Neural cell (in vitro differentiated cells): ENCODE measurements at regions not wholly inside any gene's neighbourhood (a gene's known extent, or its start where the extent isn't known, plus 50 kb on each side); places are given as distances from the start of the nearest gene placed in this dataset.

ENCODE experiments used
- EZH2 ChIP-seq: fragments of 200-600, 300-800 bp; shearing (Covaris generic), sonication (generic); IDR thresholded peaks from 2 replicates; pipeline ENCODE4 v1.6.1; 2014; ENCODE audit warnings: antibody characterized with exemption, low read length, borderline replicate concordance, mild to moderate bottlenecking; ENCODE audit not compliant: insufficient read depth, poor library complexity, severe bottlenecking
- TAF1 ChIP-seq: IDR thresholded peaks from 2 replicates; pipeline ENCODE4 v1.6.1; 2012; ENCODE audit warnings: low read depth

- no peak for TF ChIP-seq EZH2
- no peak for TF ChIP-seq TAF1
These were observed 325.8 kb downstream of the ABCC12 start for GRCh38 chr16:47829850-47830600.
